BE2C (cell line): ENCODE measurements at regions not wholly inside any gene's neighbourhood (a gene's known extent, or its start where the extent isn't known, plus 50 kb on each side); places are given as distances from the start of the nearest gene placed in this dataset.

Experiments
- DNase-seq: peaks from one replicate; pipeline ENCODE4 v3.0.0-alpha.2; 2020
- H3K27me3 ChIP-seq: fragments of 250-450 bp; sonication (Bioruptor Pico); 2 replicates; pipeline ENCODE4 v1.5.1; 2020; ENCODE audit warnings: mild to moderate bottlenecking
- H3K36me3 ChIP-seq: fragments of 250-450 bp; sonication (Bioruptor Pico); 2 replicates; pipeline ENCODE4 v1.5.1; 2020; ENCODE audit warnings: mild to moderate bottlenecking
- H3K4me1 ChIP-seq: fragments of 250-450 bp; sonication (Bioruptor Pico); 2 replicates; pipeline ENCODE4 v1.5.1; 2020
- H3K4me3 ChIP-seq: 2 replicates; pipeline ENCODE4 v1.5.1; 2011; ENCODE audit warnings: low read depth, low read length
- H3K9me3 ChIP-seq: fragments of 250-450 bp; sonication (Bioruptor Pico); 2 replicates; pipeline ENCODE4 v1.5.1; 2020
- CTCF ChIP-seq: IDR thresholded peaks from 2 replicates; pipeline ENCODE4 v1.5.1; 2012; ENCODE audit warnings: mild to moderate bottlenecking, low read depth, low read length

- Histone ChIP-seq H3K4me1 (no peaks in the 10 kb centered on the region), H3K4me3 (no peak overlapping the region), H3K9me3 (no peaks in the 10 kb centered on the region), H3K27me3 (no peaks in the 10 kb centered on the region), H3K36me3 (no peaks in the 10 kb centered on the region)
- no peak for TF ChIP-seq CTCF
- no peak for DNase-seq
Measured at GRCh38 chr1:188194916-188195315, 1366.2 kb downstream of the PLA2G4A start.

- H3K4me1 ChIP-seq = no peaks in the 10 kb centered on the region
- no peaks in the 10 kb centered on the region for H3K9me3 ChIP-seq
- no peaks in the 10 kb centered on the region for H3K36me3 ChIP-seq
- H3K27me3 ChIP-seq = no peaks in the 10 kb centered on the region
- DNase-seq = no peak
- no peak for TF ChIP-seq CTCF
- no peak overlapping the region for H3K4me3 ChIP-seq
Measured at GRCh38 chr1:188218289-188218688, 1389.5 kb downstream of the PLA2G4A start.

- Histone ChIP-seq H3K9me3 (no peaks in the 10 kb centered on the region), H3K36me3 (no peaks in the 10 kb centered on the region), H3K4me3 (no peak overlapping the region), H3K4me1 (no peaks in the 10 kb centered on the region), H3K27me3 (no peaks in the 10 kb centered on the region)
- DNase-seq = no peak
- no peak for TF ChIP-seq CTCF
Measured at GRCh38 chr1:188220051-188220450, 1391.3 kb downstream of the PLA2G4A start.

- no peaks in the 10 kb centered on the region for H3K9me3 ChIP-seq
- H3K36me3 ChIP-seq = no peaks in the 10 kb centered on the region
- no peaks in the 10 kb centered on the region for H3K4me1 ChIP-seq
- TF ChIP-seq CTCF = no peak
- no peak for DNase-seq
- H3K4me3 ChIP-seq = no peak overlapping the region
- no peaks in the 10 kb centered on the region for H3K27me3 ChIP-seq
Measured at GRCh38 chr1:188224263-188224662, 1395.5 kb downstream of the PLA2G4A start.

- H3K36me3 ChIP-seq = no peaks in the 10 kb centered on the region
- H3K27me3 ChIP-seq = no peaks in the 10 kb centered on the region
- DNase-seq = no peak
- H3K4me3 ChIP-seq = no peak overlapping the region
- no peaks in the 10 kb centered on the region for H3K4me1 ChIP-seq
- no peak for TF ChIP-seq CTCF
- H3K9me3 ChIP-seq = no peaks in the 10 kb centered on the region
Measured at GRCh38 chr1:188225975-188226374, 1397.2 kb downstream of the PLA2G4A start.

GRCh38 chr1:188228623-188229022 lies 1399.9 kb downstream of the PLA2G4A start:
- H3K4me3 ChIP-seq = no peak overlapping the region
- no peak for DNase-seq
- no peaks in the 10 kb centered on the region for H3K4me1 ChIP-seq
- H3K27me3 ChIP-seq = no peaks in the 10 kb centered on the region
- H3K9me3 ChIP-seq = no peaks in the 10 kb centered on the region
- no peaks in the 10 kb centered on the region for H3K36me3 ChIP-seq
- TF ChIP-seq CTCF = no peak
